ENCODE measurements at regions not wholly inside any gene's neighbourhood (a gene's known extent, or its start where the extent isn't known, plus 50 kb on each side); places are given as distances from the start of the nearest gene placed in this dataset.
"Not testable (repeated sequence)": the region's sequence is repeated elsewhere in the genome, so short reads cannot be mapped to it uniquely, and the experiment has no call there.

GRCh38 chr5:3330442-3330841 is 265.2 kb upstream of the IRX1 start:
- CTCF ChIA-PET: no interaction called here
- POLR2A ChIA-PET: no interaction called here
- no peak overlapping the region for H3K4me3 ChIP-seq (ENCODE audit: low read depth, low read length)

GRCh38 chr5:3329427-3329826 is 266.2 kb upstream of the IRX1 start:
- CTCF ChIA-PET: no interaction called here
- TF ChIP-seq CTCF (IDR thresholded peaks at IDR 0.05; ENCODE audit: insufficient read depth, low read length, missing control alignments): no peak
- H3K4me3 ChIP-seq (ENCODE audit: low read depth, low read length): no peak overlapping the region
- no peak for DNase-seq (ENCODE audit: low read depth, low spot score)
- POLR2A ChIA-PET: no interaction called here

More at GRCh38 chr5:3330442-3330841, 265.2 kb upstream of the IRX1 start:
- DNase-seq (ENCODE audit: low read depth, low spot score): no peak
- no peak for TF ChIP-seq CTCF (IDR thresholded peaks at IDR 0.05; ENCODE audit: insufficient read depth, low read length, missing control alignments)

GRCh38 chr5:3326841-3327232 is 268.8 kb upstream of the IRX1 start:
- no peak for TF ChIP-seq CTCF (IDR thresholded peaks at IDR 0.05; ENCODE audit: insufficient read depth, low read length, missing control alignments)
- no peak overlapping the region for H3K4me3 ChIP-seq (ENCODE audit: low read depth, low read length)
- CTCF ChIA-PET: no interaction called here
- no peak for DNase-seq (ENCODE audit: low read depth, low spot score)
- POLR2A ChIA-PET: no interaction called here

GRCh38 chr5:3325972-3326840 is 269.4 kb upstream of the IRX1 start:
- ChIA-PET POLR2A (no interaction called here), CTCF (no interaction called here)
- H3K4me3 ChIP-seq (ENCODE audit: low read depth, low read length): no peak overlapping the region
- no peak for DNase-seq (ENCODE audit: low read depth, low spot score)
- TF ChIP-seq CTCF (IDR thresholded peaks at IDR 0.05; ENCODE audit: insufficient read depth, low read length, missing control alignments): no peak

GRCh38 chr5:3325201-3325971 is 270.2 kb upstream of the IRX1 start:
- H3K4me3 ChIP-seq (ENCODE audit: low read depth, low read length): no peak overlapping the region
- ChIA-PET POLR2A (no interaction called here), CTCF (no interaction called here)
- peak; percentile 7 for DNase-seq (ENCODE audit: low read depth, low spot score)
- no peak for TF ChIP-seq CTCF (IDR thresholded peaks at IDR 0.05; ENCODE audit: insufficient read depth, low read length, missing control alignments)

GRCh38 chr5:3324421-3325101 is 271.1 kb upstream of the IRX1 start:
- CTCF ChIA-PET: no interaction called here
- TF ChIP-seq CTCF (IDR thresholded peaks at IDR 0.05; ENCODE audit: insufficient read depth, low read length, missing control alignments): no peak
- no peak for DNase-seq (ENCODE audit: low read depth, low spot score)
- POLR2A ChIA-PET: no interaction called here
- H3K4me3 ChIP-seq (ENCODE audit: low read depth, low read length): no peak overlapping the region

- POLR2A ChIA-PET; H3K4me3 ChIP-seq (ENCODE audit: low read depth, low read length); DNase-seq (ENCODE audit: low read depth, low spot score); CTCF ChIA-PET: not testable (repeated sequence)
These were observed 271.7 kb upstream of the IRX1 start for GRCh38 chr5:3323966-3324365.
